ENCODE measurements at regions not wholly inside any gene's neighbourhood (a gene's known extent, or its start where the extent isn't known, plus 50 kb on each side); places are given as distances from the start of the nearest gene placed in this dataset.

- TF ChIP-seq POLR2A (IDR thresholded peaks at IDR 0.05) (no peak), POLR2AphosphoS5 (IDR thresholded peaks at IDR 0.05) (no peak)
Measured at GRCh38 chr1:25040122-25040685, 110.1 kb upstream of the RUNX3 start.

Measured in spleen (tissue), 3 donors.